SU-DHL-6 (cell line): ENCODE measurements at regions not wholly inside any gene's neighbourhood (a gene's known extent, or its start where the extent isn't known, plus 50 kb on each side); places are given as distances from the start of the nearest gene placed in this dataset.

Experiments
- H2AFZ ChIP-seq: fragments of 200-600 bp; sonication (generic); 2 replicates; pipeline ENCODE4 v1.6.1; 2014; ENCODE audit warnings: low read depth, mild to moderate bottlenecking, moderate library complexity, mixed read lengths, antibody characterized with exemption, low read length; ENCODE audit not compliant: severe bottlenecking
- H3F3A ChIP-seq: fragments of 200-600 bp; shearing (Covaris generic); 2 replicates; pipeline ENCODE4 v1.6.0; 2016; ENCODE audit warnings: antibody characterized with exemption, mild to moderate bottlenecking; ENCODE audit not compliant: insufficient read depth
- H3K27ac ChIP-seq: fragments of 200-600 bp; sonication (generic); 2 replicates; pipeline ENCODE4 v1.5.1; 2016; ENCODE audit warnings: low read depth, mild to moderate bottlenecking, low read length, moderate library complexity, mixed read lengths
- H3K27me3 ChIP-seq: fragments of 200-600 bp; sonication (generic), shearing (Covaris generic); 2 replicates; pipeline ENCODE4 v1.6.0; 2014; ENCODE audit warnings: mild to moderate bottlenecking, low read length
- H3K36me3 ChIP-seq: fragments of 200-600 bp; sonication (generic); 2 replicates; pipeline ENCODE4 v1.6.1; 2014; ENCODE audit warnings: mild to moderate bottlenecking, low read length, mixed read lengths
- H3K4me2 ChIP-seq: fragments of 300-600, 200-600 bp; shearing (Covaris generic), sonication (generic); 2 replicates; pipeline ENCODE4 v1.6.0; 2014; ENCODE audit warnings: low read length, low read depth, mild to moderate bottlenecking; ENCODE audit not compliant: poor library complexity, severe bottlenecking
- H3K4me3 ChIP-seq: fragments of 200-600 bp; sonication (generic); 2 replicates; pipeline ENCODE4 v1.5.1; 2014; ENCODE audit warnings: antibody characterized with exemption, low read length, mild to moderate bottlenecking, mixed read lengths; ENCODE audit not compliant: insufficient read depth, poor library complexity, severe bottlenecking
- H3K79me2 ChIP-seq: fragments of 200-600 bp; sonication (generic); 2 replicates; pipeline ENCODE4 v1.6.1; 2014; ENCODE audit warnings: mild to moderate bottlenecking, low read length, moderate library complexity; ENCODE audit not compliant: insufficient read depth
- H3K9ac ChIP-seq: fragments of 200-600 bp; sonication (generic); 2 replicates; pipeline ENCODE4 v1.7.0; 2014; ENCODE audit warnings: mild to moderate bottlenecking, low read length
- H3K9me2 ChIP-seq: fragments of 200-600 bp; sonication (generic); replicated peaks from 2 replicates; pipeline ENCODE4 v1.6.1; 2014; ENCODE audit warnings: low read length; ENCODE audit not compliant: insufficient read depth
- H3K9me3 ChIP-seq: fragments of 200-600 bp; sonication (generic); 2 replicates; pipeline ENCODE4 v1.6.1; 2014; ENCODE audit warnings: low read length, mixed read lengths; ENCODE audit not compliant: insufficient read depth
- H4K20me1 ChIP-seq: fragments of 200-600 bp; sonication (generic); 2 replicates; pipeline ENCODE4 v1.6.1; 2014; ENCODE audit warnings: low read depth, mild to moderate bottlenecking, antibody characterized with exemption, low read length, moderate library complexity, mixed read lengths
- CTCF ChIP-seq: fragments of 200-600 bp; sonication (generic); IDR thresholded peaks from one replicate; pipeline ENCODE4 v1.5.1; 2017; ENCODE audit warnings: antibody characterized with exemption, mild to moderate bottlenecking, low read length, moderate library complexity; ENCODE audit not compliant: insufficient read depth, poor library complexity, severe bottlenecking
- EZH2phosphoT487 ChIP-seq: fragments of 200-600 bp; sonication (generic), shearing (Covaris generic); conservative IDR thresholded peaks from 2 replicates; pipeline ENCODE4 v1.6.1; 2018; ENCODE audit warnings: mild to moderate bottlenecking, antibody characterized with exemption, low read length, moderate library complexity, mixed read lengths

- Histone ChIP-seq H2AFZ (no peak overlapping the region), H3K27me3 (no peaks in the 10 kb centered on the region), H3K36me3 (no peaks in the 10 kb centered on the region), H3K9ac (no peak overlapping the region), H4K20me1 (no peaks in the 10 kb centered on the region), H3K4me3 (no peak overlapping the region), H3K9me3 (no peaks in the 10 kb centered on the region), H3K79me2 (no peaks in the 10 kb centered on the region), H3K27ac (no peak overlapping the region), H3K9me2 (no peaks in the 10 kb centered on the region), H3K4me2 (no peak overlapping the region), H3F3A (no peaks in the 10 kb centered on the region)
- no peak for TF ChIP-seq CTCF
- no peak for TF ChIP-seq EZH2phosphoT487
Observed at GRCh38 chr4:4672402-4672801, 130.6 kb upstream of the STX18 start.

- H3K4me3 ChIP-seq = no peak overlapping the region
- no peak overlapping the region for H3K9ac ChIP-seq
- no peaks in the 10 kb centered on the region for H3F3A ChIP-seq
- H4K20me1 ChIP-seq = no peaks in the 10 kb centered on the region
- H3K27ac ChIP-seq = no peak overlapping the region
- H3K4me2 ChIP-seq = no peak overlapping the region
- TF ChIP-seq EZH2phosphoT487 (no peak), CTCF (no peak)
- no peak overlapping the region for H2AFZ ChIP-seq
- no peaks in the 10 kb centered on the region for H3K36me3 ChIP-seq
- no peaks in the 10 kb centered on the region for H3K9me2 ChIP-seq
- no peaks in the 10 kb centered on the region for H3K79me2 ChIP-seq
- no peaks in the 10 kb centered on the region for H3K9me3 ChIP-seq
- H3K27me3 ChIP-seq = no peaks in the 10 kb centered on the region
Observed at GRCh38 chr4:4671774-4672349, 130.0 kb upstream of the STX18 start.

- no peaks in the 10 kb centered on the region for H4K20me1 ChIP-seq
- H3K79me2 ChIP-seq = no peaks in the 10 kb centered on the region
- no peaks in the 10 kb centered on the region for H3K9me3 ChIP-seq
- H3K4me2 ChIP-seq = no peak overlapping the region
- H3K9ac ChIP-seq = no peak overlapping the region
- no peaks in the 10 kb centered on the region for H3K36me3 ChIP-seq
- no peak overlapping the region for H3K27ac ChIP-seq
- H2AFZ ChIP-seq = no peak overlapping the region
- TF ChIP-seq EZH2phosphoT487 (no peak), CTCF (no peak)
- no peak overlapping the region for H3K4me3 ChIP-seq
- no peaks in the 10 kb centered on the region for H3K27me3 ChIP-seq
- no peaks in the 10 kb centered on the region for H3K9me2 ChIP-seq
- H3F3A ChIP-seq = no peaks in the 10 kb centered on the region
Observed at GRCh38 chr4:4670869-4671268, 129.0 kb upstream of the STX18 start.
